ENCODE measurements at regions not wholly inside any gene's neighbourhood (a gene's known extent, or its start where the extent isn't known, plus 50 kb on each side); places are given as distances from the start of the nearest gene placed in this dataset.

GRCh38 chr4:110798687-110799086 lies 175.8 kb upstream of the PITX2 start (continued):
- no peak for TF ChIP-seq MAX (IDR thresholded peaks at IDR 0.05)
- TF ChIP-seq CBX2 (IDR thresholded peaks at IDR 0.05; ENCODE audit: borderline replicate concordance, low read depth), result no peak
- TF ChIP-seq MYC (IDR thresholded peaks at IDR 0.05; ENCODE audit: borderline replicate concordance, low read length), result no peak
- TF ChIP-seq ZSCAN20 (CRISPR knock-in tag; IDR thresholded peaks at IDR 0.05), result no peak
- TF ChIP-seq RARB (CRISPR knock-in tag; IDR thresholded peaks at IDR 0.05), result no peak
- TF ChIP-seq KDM5A (IDR thresholded peaks at IDR 0.05), result no peak
- TF ChIP-seq E2F6 (IDR thresholded peaks at IDR 0.05; ENCODE audit: borderline replicate concordance, low read depth), result no peak

GRCh38 chr4:110799211-110799610 lies 176.3 kb upstream of the PITX2 start:
- Histone ChIP-seq H3K4me3 (no peak overlapping the region), H3K9me3 (no peaks in the 10 kb centered on the region), H3K4me2 (no peak overlapping the region), H3K27ac (no peak overlapping the region), H3K4me1 (no peaks in the 10 kb centered on the region)
- DNase-seq (ENCODE audit: low read depth in 1 of 2, low spot score in 1 of 2), result no peak
- FAIRE-seq, result no peak
- ChIA-PET POLR2A (no interaction called here), CTCF (interaction anchor here (0.6 kb wide), 1 partner anchor 166 kb away, joined by 3 read pairs; no protein-coding TSS in a partner anchor)
- WGBS (ENCODE audit: missing lambda C conversion rate), result 52% methylated on average over 3 of the region's 3 CpGs
- ATAC-seq, result no peak
- TF ChIP-seq JUN (IDR thresholded peaks at IDR 0.05), result no peak
- TF ChIP-seq REST (IDR thresholded peaks at IDR 0.05), result no peak
- no peak for TF ChIP-seq E2F6 (IDR thresholded peaks at IDR 0.05; ENCODE audit: borderline replicate concordance, low read depth)
- no peak for TF ChIP-seq ZSCAN20 (CRISPR knock-in tag; IDR thresholded peaks at IDR 0.05)
- no peak for TF ChIP-seq POLR2A (IDR thresholded peaks at IDR 0.05; ENCODE audit: low read length)
- no peak for TF ChIP-seq EHF (CRISPR knock-in tag; IDR thresholded peaks at IDR 0.05)
- TF ChIP-seq TFCP2L1 (CRISPR knock-in tag; IDR thresholded peaks at IDR 0.05), result no peak
- TF ChIP-seq NFE2L2 (conservative IDR thresholded peaks at IDR 0.05; ENCODE audit: low read length), result no peak
- TF ChIP-seq NR3C1 (IDR thresholded peaks at IDR 0.05), result no peak
- no peak for TF ChIP-seq ZFP36 (IDR thresholded peaks at IDR 0.05; ENCODE audit: borderline replicate concordance, partially characterized antibody)
- TF ChIP-seq BCL3 (IDR thresholded peaks at IDR 0.05), result no peak
- no peak for TF ChIP-seq ATOH8 (CRISPR knock-in tag; IDR thresholded peaks at IDR 0.05; ENCODE audit: low read depth)
- no peak for TF ChIP-seq KDM5A (IDR thresholded peaks at IDR 0.05)
- TF ChIP-seq HMGXB4 (CRISPR knock-in tag; IDR thresholded peaks at IDR 0.05; ENCODE audit: borderline replicate concordance), result no peak
- TF ChIP-seq MAX (IDR thresholded peaks at IDR 0.05), result no peak
